GM12878 (cell line): ENCODE measurements at regions not wholly inside any gene's neighbourhood (a gene's known extent, or its start where the extent isn't known, plus 50 kb on each side); places are given as distances from the start of the nearest gene placed in this dataset.
A peak's percentile ranks its signal among the peaks of the same experiment; 100 is the strongest.

Experiments used
- ATAC-seq: fragments of 200-7000 bp; cut with Tn5 transposase; 3 replicates; pipeline ENCODE4 v1.9.1; 2020; ENCODE audit warnings: mild to moderate bottlenecking, moderate library complexity
- BruUV-seq: library from RNA; stranded (reverse); fragments of 400-500 nt; replicated peaks from 2 replicates; lab custom pipeline; 2021; lab: Mats Ljungman, UMichigan
- CTCF ChIA-PET: fragments of 300-600 bp; sonication (Branson Sonifier 250); formaldehyde crosslinking; extraction: SDS; loops from one replicate; lab custom pipeline; 2021; ENCODE audit warnings: inconsistent platforms; lab: Yijun Ruan, JAX
- POLR2A ChIA-PET: fragments of 350-600 bp; formaldehyde crosslinking; extraction: SDS; loops from one replicate; lab custom pipeline; 2021; ENCODE audit warnings: inconsistent platforms; lab: Charles Lee
- RAD21 ChIA-PET: fragments of 300-600 bp; sonication (Branson Sonifier 250); formaldehyde crosslinking; loops from one replicate; lab custom pipeline; 2023; ENCODE audit warnings: antibody characterized with exemption; ENCODE audit not compliant: unreplicated experiment; lab: Charles Lee
- SMC1A ChIA-PET: fragments of 300-600 bp; sonication (Branson Sonifier 250); formaldehyde crosslinking; loops from one replicate; lab custom pipeline; 2023; ENCODE audit not compliant: unreplicated experiment, uncharacterized antibody; lab: Charles Lee
- DNase-seq: peaks from one replicate; pipeline ENCODE4 v3.0.0-alpha.2; 2011; ENCODE audit warnings: low read depth, low spot score
- FAIRE-seq: peaks from 3 replicates; lab custom pipeline; 2011; peaks lifted over from hg19 to GRCh38; lab: Jason Lieb, UNC
- H2AFZ ChIP-seq: 2 replicates; pipeline ENCODE4 v1.6.0; 2011; ENCODE audit warnings: low read depth, low read length, control low read depth; ENCODE audit not compliant: control insufficient read depth
- H3K27ac ChIP-seq: 2 replicates; pipeline ENCODE4 v1.5.1; 2011; ENCODE audit warnings: control low read depth; ENCODE audit not compliant: control insufficient read depth, insufficient read depth
- H3K27me3 ChIP-seq, 2 experiments: replicated peaks in 1 of 2; 2 replicates each; pipeline versions ENCODE4 v1.6.0 to v1.6.1; 2011; ENCODE audit warnings: low read length in 1 of 2; ENCODE audit not compliant: control insufficient read depth in 2 of 2, insufficient read depth in 2 of 2
- H3K36me3 ChIP-seq, 2 experiments: 2 replicates each; pipeline ENCODE4 v1.5.1; 2011; ENCODE audit warnings: low read length in 1 of 2; ENCODE audit not compliant: control insufficient read depth in 2 of 2, insufficient read depth in 2 of 2
- H3K4me1 ChIP-seq: 2 replicates; pipeline ENCODE4 v1.6.1; 2011; ENCODE audit warnings: mild to moderate bottlenecking, low read length, moderate library complexity, mixed read lengths; ENCODE audit not compliant: control insufficient read depth, insufficient read depth
- H3K4me2 ChIP-seq: 2 replicates; pipeline ENCODE4 v1.6.0; 2011; ENCODE audit warnings: control low read depth; ENCODE audit not compliant: control insufficient read depth, insufficient read depth
- H3K4me3 ChIP-seq: fragments of 200-600 bp; sonication (generic); 2 replicates; pipeline ENCODE4 v1.5.1; 2016
- H3K79me2 ChIP-seq: 2 replicates; pipeline ENCODE4 v1.6.0; 2011; ENCODE audit warnings: low read length; ENCODE audit not compliant: control insufficient read depth, insufficient read depth
- H3K9ac ChIP-seq: 2 replicates; pipeline ENCODE4 v1.8.0; 2011; ENCODE audit warnings: low read length, control low read depth, mixed read lengths; ENCODE audit not compliant: control insufficient read depth, insufficient read depth
- H3K9me3 ChIP-seq: replicated peaks from 3 replicates; pipeline ENCODE4 v1.5.1; 2011; ENCODE audit warnings: mild to moderate bottlenecking, low read length; ENCODE audit not compliant: control insufficient read depth, insufficient read depth
- H4K20me1 ChIP-seq: 2 replicates; pipeline ENCODE4 v1.6.0; 2011; ENCODE audit not compliant: control insufficient read depth, insufficient read depth
- BRCA1 ChIP-seq: IDR thresholded peaks from 2 replicates; pipeline ENCODE4 v1.6.1; 2011; ENCODE audit warnings: low read depth, low read length, improper control_type of control experiment
- CBX5 ChIP-seq: sonication (generic); IDR thresholded peaks from 2 replicates; pipeline ENCODE4 v1.6.1; 2016; ENCODE audit warnings: low read depth, moderate library complexity, mild to moderate bottlenecking, inconsistent platforms
- E2F4 ChIP-seq: IDR thresholded peaks from 2 replicates; pipeline ENCODE4 v1.6.1; 2012; ENCODE audit warnings: low read depth, low read length, improper control_type of control experiment
- EZH2 ChIP-seq: IDR thresholded peaks from 2 replicates; pipeline ENCODE4 v1.6.1; 2012; ENCODE audit warnings: low read depth, mild to moderate bottlenecking, control low read depth, inconsistent platforms, low read length, borderline replicate concordance; ENCODE audit not compliant: control insufficient read depth
- HSF1 ChIP-seq: fragments of 150-350 bp; IDR thresholded peaks from 2 replicates; pipeline ENCODE4 v1.6.1; 2014; ENCODE audit warnings: mild to moderate bottlenecking, low read depth, low read length
- MTA2 ChIP-seq: fragments of 450-650 bp; IDR thresholded peaks from 2 replicates; pipeline ENCODE4 v1.6.1; 2016; ENCODE audit warnings: low read depth, mild to moderate bottlenecking, moderate library complexity
- RAD51 ChIP-seq: fragments of 450-650 bp; IDR thresholded peaks from 2 replicates; pipeline ENCODE4 v1.6.1; 2016; ENCODE audit warnings: moderate library complexity, mild to moderate bottlenecking, inconsistent platforms
- RFX5 ChIP-seq: IDR thresholded peaks from 2 replicates; pipeline ENCODE4 v1.6.1; 2011; ENCODE audit warnings: low read depth, low read length, improper control_type of control experiment
- TARDBP ChIP-seq: IDR thresholded peaks from 2 replicates; pipeline ENCODE4 v1.6.1; 2016; ENCODE audit warnings: borderline replicate concordance
- ZBTB11 ChIP-seq: fragments of 450-650 bp; formaldehyde crosslinking; IDR thresholded peaks from 2 replicates; pipeline ENCODE4 v1.5.0; 2022; ENCODE audit warnings: mild to moderate bottlenecking, missing genetic modification characterization
- ZNF592 ChIP-seq: fragments of 450-650 bp; IDR thresholded peaks from 2 replicates; pipeline ENCODE4 v1.6.1; 2017; ENCODE audit warnings: mild to moderate bottlenecking, moderate library complexity
- WGBS: methylation state at CpG from one replicate; pipeline ENCODE4 v1.1.6; 2016; ENCODE audit warnings: low lambda C conversion rate; ENCODE audit not compliant: insufficient replicate concordance, insufficient coverage; ENCODE audit errors: missing lambda C conversion rate; 5-methylcytosine and 5-hydroxymethylcytosine counted together
- in situ Hi-C: fragments of 300-500 bp; cut with MboI; formaldehyde crosslinking; loops from 9 replicates; pipeline ENCODE4 v1.14.3; 2018; ENCODE audit warnings: mixed read lengths
- intact Hi-C: fragments of 100-400 bp; cut with micrococcal nuclease; formaldehyde crosslinking; loops from one replicate; pipeline ENCODE4 v1.14.2; 2022; ENCODE audit not compliant: unreplicated experiment

GRCh38 chr2:196291873-196292800 is 120.8 kb upstream of the STK17B start:
- BruUV-seq, result no TSS peak
- H3K4me3 ChIP-seq, result no peak overlapping the region
- peaks cover 0 to 18% of the 10 kb centered on the region in 2 experiments; a peak in 3 of 4 replicates for H3K36me3 ChIP-seq
- in situ Hi-C loops, result no loop called here
- ATAC-seq (peak; percentile 10), FAIRE-seq (no peak), DNase-seq (no peak)
- no peak overlapping the region for H3K9ac ChIP-seq
- intact Hi-C loops, result loop anchor here (10.0 kb wide), 1 partner anchor 463 kb away; no protein-coding TSS in a partner anchor
- WGBS, result 51% methylated on average over 16 of the region's 16 CpGs
- ChIA-PET SMC1A (interaction anchor here (0.9 to 6.0 kb wide), 11 partner anchors 13 to 225 kb away, joined by 3 to 52 read pairs (median 4); partner anchors contain the start of gene DNAH7), CTCF (interaction anchor here (0.6 to 4.5 kb wide), 14 partner anchors 11 to 956 kb away, joined by 3 to 30 read pairs (median 3); partner anchors contain the start of gene DNAH7), RAD21 (interaction anchor here (0.6 to 4.1 kb wide), 8 partner anchors 10 to 223 kb away, joined by 3 to 31 read pairs (median 4); partner anchors contain the start of gene DNAH7), POLR2A (interaction anchor here (0.5 to 1.2 kb wide), 3 partner anchors 110 to 174 kb away, joined by 3 to 4 read pairs (median 3); no protein-coding TSS in a partner anchor)
- peak overlapping the region; percentile 51; the same call in 1 of the 2 replicates for H3K27ac ChIP-seq
- peak overlapping the region; percentile 8; the same call in 1 of the 2 replicates for H2AFZ ChIP-seq
- H4K20me1 ChIP-seq, result no peaks in the 10 kb centered on the region
- H3K27me3 ChIP-seq, result no peaks in the 10 kb centered on the region
- H3K79me2 ChIP-seq, result no peaks in the 10 kb centered on the region
- H3K4me1 ChIP-seq, result peaks cover 32% of the 10 kb centered on the region
- peak overlapping the region; percentile 30; the same call in 1 of the 2 replicates for H3K4me2 ChIP-seq
- H3K9me3 ChIP-seq, result no peaks in the 10 kb centered on the region; the same call in 2 of the 3 replicates
- no peak for TF ChIP-seq RFX5
- no peak for TF ChIP-seq ZBTB11 (CRISPR knock-in tag)
- TF ChIP-seq HSF1, result no peak
- TF ChIP-seq ZNF592, result no peak
- 0 out of 2 replicates have a peak, but pooled peaks have one; percentile 10 for TF ChIP-seq RAD51
- no peak for TF ChIP-seq BRCA1
- no peak for TF ChIP-seq EZH2
- TF ChIP-seq MTA2, result no peak
- TF ChIP-seq TARDBP, result no peak
- TF ChIP-seq CBX5, result no peak
- no peak for TF ChIP-seq E2F4
